ENCODE measurements at regions not wholly inside any gene's neighbourhood (a gene's known extent, or its start where the extent isn't known, plus 50 kb on each side); places are given as distances from the start of the nearest gene placed in this dataset.

- DNase-seq (ENCODE audit: low read depth): no peak
- H3K4me3 ChIP-seq (ENCODE audit: low read depth, low read length): no peak overlapping the region
- TF ChIP-seq CTCF (IDR thresholded peaks at IDR 0.05; ENCODE audit: low read depth, low read length, missing control alignments): no peak
- in situ Hi-C loops (cut with HindIII; ENCODE audit: low sequenced_read_pairs): loop anchor here (25.0 kb wide), 1 partner anchor 597 kb away; no protein-coding TSS in a partner anchor
These were observed 621.7 kb upstream of the NUDT12 start for GRCh38 chr5:104184264-104184663.

GRCh38 chr5:104178829-104179456 lies 616.4 kb upstream of the NUDT12 start:
- peak; percentile 18 for DNase-seq (ENCODE audit: low read depth)
- no peak overlapping the region for H3K4me3 ChIP-seq (ENCODE audit: low read depth, low read length)
- TF ChIP-seq CTCF (IDR thresholded peaks at IDR 0.05; ENCODE audit: low read depth, low read length, missing control alignments): peak; percentile 35
- in situ Hi-C loops (cut with HindIII; ENCODE audit: low sequenced_read_pairs): loop anchor here (25.0 kb wide), 1 partner anchor 592 kb away; no protein-coding TSS in a partner anchor

- no peak for DNase-seq (ENCODE audit: low read depth)
- H3K4me3 ChIP-seq (ENCODE audit: low read depth, low read length): no peak overlapping the region
- in situ Hi-C loops (cut with HindIII; ENCODE audit: low sequenced_read_pairs): loop anchor here (25.0 kb wide), 1 partner anchor 591 kb away; no protein-coding TSS in a partner anchor
- no peak for TF ChIP-seq CTCF (IDR thresholded peaks at IDR 0.05; ENCODE audit: low read depth, low read length, missing control alignments)
These were observed 615.5 kb upstream of the NUDT12 start for GRCh38 chr5:104178066-104178465.

- in situ Hi-C loops (cut with HindIII; ENCODE audit: low sequenced_read_pairs): loop anchor here (25.0 kb wide), 1 partner anchor 590 kb away; no protein-coding TSS in a partner anchor
- TF ChIP-seq CTCF (IDR thresholded peaks at IDR 0.05; ENCODE audit: low read depth, low read length, missing control alignments): no peak
- no peak overlapping the region for H3K4me3 ChIP-seq (ENCODE audit: low read depth, low read length)
- no peak for DNase-seq (ENCODE audit: low read depth)
These were observed 615.1 kb upstream of the NUDT12 start for GRCh38 chr5:104177651-104178050.

GRCh38 chr5:104172976-104173375 lies 610.4 kb upstream of the NUDT12 start:
- in situ Hi-C loops (cut with HindIII; ENCODE audit: low sequenced_read_pairs): no loop called here
- no peak for TF ChIP-seq CTCF (IDR thresholded peaks at IDR 0.05; ENCODE audit: low read depth, low read length, missing control alignments)
- no peak for DNase-seq (ENCODE audit: low read depth)
- H3K4me3 ChIP-seq (ENCODE audit: low read depth, low read length): no peak overlapping the region

- DNase-seq (ENCODE audit: low read depth): no peak
- TF ChIP-seq CTCF (IDR thresholded peaks at IDR 0.05; ENCODE audit: low read depth, low read length, missing control alignments): no peak
- in situ Hi-C loops (cut with HindIII; ENCODE audit: low sequenced_read_pairs): no loop called here
- H3K4me3 ChIP-seq (ENCODE audit: low read depth, low read length): no peak overlapping the region
These were observed 609.5 kb upstream of the NUDT12 start for GRCh38 chr5:104171958-104172690.
